CD4-positive, alpha-beta T cell treated with Interleukin-4 for 4 hours (primary cell): ENCODE measurements at regions not wholly inside any gene's neighbourhood (a gene's known extent, or its start where the extent isn't known, plus 50 kb on each side); places are given as distances from the start of the nearest gene placed in this dataset.
A peak's percentile ranks its signal among the peaks of the same experiment; 100 is the strongest.

Experiments used
- DNase-seq: peaks from one replicate; pipeline ENCODE4 v3.0.0-alpha.2; 2020

DNA sequence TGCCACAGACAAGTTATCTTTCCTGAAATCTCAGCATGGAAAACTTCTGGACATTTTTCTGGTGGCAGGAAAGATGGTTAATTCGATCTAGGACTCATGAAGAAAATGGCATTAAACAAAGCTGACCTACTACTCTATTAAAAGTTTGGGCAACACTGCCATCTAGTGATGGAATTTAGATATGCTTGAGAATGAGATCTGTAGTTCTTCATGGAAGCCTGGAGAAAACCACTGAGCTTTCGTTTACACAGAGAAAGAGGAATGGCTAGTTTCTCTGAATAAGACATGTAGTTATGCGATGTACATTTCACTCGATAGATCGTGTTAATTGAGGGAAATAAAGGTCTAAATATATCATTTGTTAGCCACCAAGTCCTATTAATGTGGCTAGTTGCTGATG lies 51.7 kb upstream of the CHRDL1 start:
- DNase-seq = peak; percentile 45

DNA sequence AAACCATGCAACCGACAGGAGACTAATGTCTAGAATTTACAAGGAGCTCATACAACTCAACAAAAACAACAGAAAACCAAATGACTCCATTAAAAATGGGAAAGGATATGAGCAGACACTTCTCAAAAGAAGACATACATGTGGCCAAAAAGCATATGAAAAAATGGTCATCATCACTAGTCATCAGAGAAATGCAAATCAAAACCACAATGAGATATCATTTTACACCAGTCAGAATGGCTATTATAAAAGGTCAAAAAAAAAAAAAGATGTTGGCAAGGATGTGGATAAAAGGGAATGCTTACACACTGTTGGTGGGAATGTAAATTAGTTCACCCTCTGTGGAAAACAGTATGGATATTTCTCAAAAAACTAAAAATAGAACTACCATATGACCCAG lies 50.5 kb upstream of the CHRDL1 start:
- DNase-seq = no peak
